ENCODE measurements at regions not wholly inside any gene's neighbourhood (a gene's known extent, or its start where the extent isn't known, plus 50 kb on each side); places are given as distances from the start of the nearest gene placed in this dataset.

GRCh38 chr1:4972761-4973320 is 318.4 kb downstream of the AJAP1 start:
- DNase-seq = no peak

GRCh38 chr1:4971666-4972065 is 317.3 kb downstream of the AJAP1 start:
- DNase-seq = no peak

GRCh38 chr1:4970532-4970931 is 316.1 kb downstream of the AJAP1 start:
- DNase-seq = no peak

- no peak for DNase-seq
These were observed 315.2 kb downstream of the AJAP1 start for GRCh38 chr1:4969556-4970129.

GRCh38 chr1:4965346-4966075 is 311.1 kb downstream of the AJAP1 start:
- no peak for DNase-seq

- DNase-seq = no peak
These were observed 310.4 kb downstream of the AJAP1 start for GRCh38 chr1:4964634-4965345.

- DNase-seq = no peak
These were observed 308.8 kb downstream of the AJAP1 start for GRCh38 chr1:4963251-4963650.

GRCh38 chr1:4962836-4963235 is 308.4 kb downstream of the AJAP1 start:
- no peak for DNase-seq

GRCh38 chr1:4961935-4962645 is 307.7 kb downstream of the AJAP1 start:
- DNase-seq = no peak

- DNase-seq = no peak
These were observed 306.5 kb downstream of the AJAP1 start for GRCh38 chr1:4960782-4961475.

- DNase-seq = no peak
These were observed 305.9 kb downstream of the AJAP1 start for GRCh38 chr1:4960336-4960735.

- DNase-seq = no peak
These were observed 304.8 kb downstream of the AJAP1 start for GRCh38 chr1:4959216-4959615.

- DNase-seq = no peak
These were observed 302.6 kb downstream of the AJAP1 start for GRCh38 chr1:4957027-4957426.

GRCh38 chr1:4954392-4954791 is 300.0 kb downstream of the AJAP1 start:
- no peak for DNase-seq

GRCh38 chr1:4951601-4952000 is 297.2 kb downstream of the AJAP1 start:
- no peak for DNase-seq

- DNase-seq = no peak
These were observed 291.9 kb downstream of the AJAP1 start for GRCh38 chr1:4946343-4946742.

GRCh38 chr1:4944911-4945310 is 290.5 kb downstream of the AJAP1 start:
- no peak for DNase-seq

GRCh38 chr1:4944072-4944471 is 289.7 kb downstream of the AJAP1 start:
- no peak for DNase-seq

- DNase-seq = no peak
These were observed 284.9 kb downstream of the AJAP1 start for GRCh38 chr1:4939266-4939665.

- no peak for DNase-seq
These were observed 283.6 kb downstream of the AJAP1 start for GRCh38 chr1:4937876-4938534.

GRCh38 chr1:4935807-4936206 is 281.4 kb downstream of the AJAP1 start:
- DNase-seq = no peak

GRCh38 chr1:4933232-4933631 is 278.8 kb downstream of the AJAP1 start:
- DNase-seq = no peak

All from NCI-H1105 treated with DMSO at 0.1 percent for 48 hours (cell line).